K562 (cell line): ENCODE measurements at regions not wholly inside any gene's neighbourhood (a gene's known extent, or its start where the extent isn't known, plus 50 kb on each side); places are given as distances from the start of the nearest gene placed in this dataset.

Experiments
- ATAC-seq: fragments of 200-7000 bp; cut with Tn5 transposase; 3 replicates; pipeline ENCODE4 v1.9.1; 2020; ENCODE audit warnings: moderate library complexity
- BruUV-seq: library from RNA; stranded (reverse); fragments of 400-500 nt; replicated peaks from 2 replicates; lab custom pipeline; 2021; lab: Mats Ljungman, UMichigan
- CTCF ChIA-PET: fragments of 300-600 bp; formaldehyde crosslinking; extraction: SDS; loops from one replicate; lab custom pipeline; 2021; ENCODE audit warnings: low intra/inter-chr PET ratio; lab: Yijun Ruan, JAX
- POLR2A ChIA-PET: fragments of 300-600, 350-650 bp; sonication (Branson Sonifier 250); formaldehyde crosslinking; extraction: SDS; loops from one replicate; lab custom pipeline; 2021; ENCODE audit warnings: antibody characterized with exemption, inconsistent platforms; lab: Yijun Ruan, JAX
- DNase-seq, 4 experiments: peaks; one replicate each; pipeline versions ENCODE4 v3.0.0 to v3.0.0-alpha.2; 2011 to 2018; ENCODE audit warnings: low spot score in 3 of 4, mixed read lengths in 3 of 4; ENCODE audit errors: extremely low read depth in 1 of 4
- FAIRE-seq: peaks from 2 replicates; lab custom pipeline; 2011; peaks lifted over from hg19 to GRCh38; lab: Jason Lieb, UNC
- H2AFZ ChIP-seq: 2 replicates; pipeline ENCODE4 v1.6.0; 2011; ENCODE audit warnings: low read depth, low read length, control low read depth, inconsistent platforms
- H3K27ac ChIP-seq: fragments of 200-600 bp; 3 replicates; pipeline ENCODE4 v1.8.0; 2011; ENCODE audit warnings: low read depth, mild to moderate bottlenecking, control low read depth, inconsistent platforms, low read length, moderate library complexity, mixed read lengths; ENCODE audit errors: extremely low read depth
- H3K27me3 ChIP-seq, 2 experiments: fragments of 300-600 bp in 1 of 2; 2 replicates in 1 of 2; 3 replicates in 1 of 2; pipeline versions ENCODE4 v1.6.0 to v1.8.0; 2011; ENCODE audit warnings: inconsistent platforms in 2 of 2, low read length in 2 of 2, mild to moderate bottlenecking in 1 of 2, mixed read lengths in 1 of 2, moderate library complexity in 1 of 2; ENCODE audit not compliant: control insufficient read depth in 2 of 2, insufficient read depth in 2 of 2
- H3K36me3 ChIP-seq: fragments of 300-600 bp; 3 replicates; pipeline ENCODE4 v1.8.0; 2011; ENCODE audit warnings: mild to moderate bottlenecking, low read length, inconsistent platforms; ENCODE audit not compliant: control insufficient read depth, insufficient read depth
- H3K4me1 ChIP-seq, 2 experiments: fragments of 200-600 bp in 1 of 2; replicated peaks in 1 of 2; 2 replicates in 1 of 2; 3 replicates in 1 of 2; pipeline versions ENCODE4 v1.5.1 to v1.8.0; 2011; ENCODE audit warnings: inconsistent platforms in 2 of 2, low read length in 2 of 2, mild to moderate bottlenecking in 1 of 2, mixed read lengths in 1 of 2, moderate library complexity in 1 of 2; ENCODE audit not compliant: control insufficient read depth in 2 of 2, insufficient read depth in 2 of 2
- H3K4me2 ChIP-seq: 2 replicates; pipeline ENCODE4 v1.6.1; 2011; ENCODE audit warnings: low read length, control low read depth, inconsistent platforms, mixed read lengths; ENCODE audit not compliant: insufficient read depth
- H3K4me3 ChIP-seq: fragments of 200-600 bp; sonication (generic), shearing (Covaris generic); 2 replicates; pipeline ENCODE4 v1.5.1; 2016; ENCODE audit warnings: control low read depth, inconsistent platforms
- H3K79me2 ChIP-seq: fragments of 200-600 bp; 3 replicates; pipeline ENCODE4 v1.8.0; 2011; ENCODE audit warnings: low read length, inconsistent platforms; ENCODE audit not compliant: control insufficient read depth, insufficient read depth
- H3K9ac ChIP-seq, 2 experiments: 2 replicates each; pipeline versions ENCODE4 v1.6.0 to v1.6.1; 2011; ENCODE audit warnings: low read depth in 2 of 2, low read length in 2 of 2, control low read depth in 1 of 2, inconsistent platforms in 1 of 2, mild to moderate bottlenecking in 1 of 2, mixed read lengths in 1 of 2; ENCODE audit not compliant: insufficient read depth in 1 of 2
- H3K9me1 ChIP-seq: one replicate; pipeline ENCODE4 v1.6.0; 2011; ENCODE audit warnings: inconsistent platforms, mild to moderate bottlenecking, low read length, moderate library complexity; ENCODE audit not compliant: control insufficient read depth, insufficient read depth
- H3K9me3 ChIP-seq: replicated peaks from 2 replicates; pipeline ENCODE4 v1.5.1; 2011; ENCODE audit warnings: low read depth, low read length, inconsistent platforms; ENCODE audit not compliant: control insufficient read depth, insufficient read depth
- H4K20me1 ChIP-seq: replicated peaks from 2 replicates; pipeline ENCODE4 v1.6.1; 2011; ENCODE audit warnings: low read length, inconsistent platforms, mixed read lengths; ENCODE audit not compliant: control insufficient read depth, insufficient read depth
- CXXC5 ChIP-seq: fragments of 250-450 bp; sonication (Bioruptor Pico); IDR thresholded peaks from 2 replicates; pipeline ENCODE4 v1.8.0; 2022; ENCODE audit warnings: inconsistent platforms, mild to moderate bottlenecking, moderate library complexity
- ESRRA ChIP-seq: fragments of 450-650 bp; IDR thresholded peaks from 2 replicates; pipeline ENCODE4 v1.6.1; 2014; ENCODE audit warnings: low read depth, mild to moderate bottlenecking, moderate library complexity, borderline replicate concordance
- HNRNPK ChIP-seq: fragments of 200-400 bp; formaldehyde crosslinking; IDR thresholded peaks from one replicate; pipeline ENCODE4 v1.6.1; 2018; ENCODE audit warnings: mild to moderate bottlenecking, low read depth, low read length; ENCODE audit not compliant: poor library complexity, severe bottlenecking
- NR2C2 ChIP-seq, 2 experiments: fragments of 200-800 bp in 1 of 2; sonication (Bioruptor generic) in 1 of 2; sonication (generic) in 1 of 2; formaldehyde crosslinking in 1 of 2; IDR thresholded peaks; 2 replicates each; pipeline versions ENCODE4 v1.6.1 to v1.8.0; 2016 to 2022; ENCODE audit warnings: mild to moderate bottlenecking in 1 of 2, missing compliant biosample characterization in 1 of 2, missing genetic modification characterization in 1 of 2, missing genetic modification reagents in 1 of 2
- STAT5A ChIP-seq: IDR thresholded peaks from 2 replicates; pipeline ENCODE4 v1.6.1; 2012; ENCODE audit warnings: low read length, inconsistent platforms, borderline replicate concordance
- XRCC4 ChIP-seq: IDR thresholded peaks from one replicate; pipeline ENCODE4 v1.6.1; 2011; ENCODE audit not compliant: insufficient read depth, insufficient read length; ENCODE audit errors: extremely low read depth
- WGBS: fragments of 100-300 bp; shearing (Covaris generic); methylation state at CpG from one replicate; pipeline ENCODE4 v1.1.6; 2016; ENCODE audit warnings: low coverage, mixed read lengths; ENCODE audit not compliant: insufficient coverage; ENCODE audit errors: missing lambda C conversion rate; 5-methylcytosine and 5-hydroxymethylcytosine counted together
- in situ Hi-C: fragments of 300-500 bp; cut with MboI; formaldehyde crosslinking; loops from 4 replicates; pipeline ENCODE4 v1.15.0; 2018; ENCODE audit warnings: inconsistent platforms, mixed read lengths
- intact Hi-C: fragments of 100-400 bp; cut with micrococcal nuclease; formaldehyde crosslinking; loops from 2 replicates; pipeline ENCODE4 v1.14.2; 2022
- TF ChIP-seq, protein P1 (sequence below): fragments of 450-650 bp; IDR thresholded peaks from 2 replicates; pipeline ENCODE4 v1.7.1; 2018; ENCODE audit warnings: mild to moderate bottlenecking, low read depth; ENCODE audit not compliant: partially characterized antibody

DNA sequence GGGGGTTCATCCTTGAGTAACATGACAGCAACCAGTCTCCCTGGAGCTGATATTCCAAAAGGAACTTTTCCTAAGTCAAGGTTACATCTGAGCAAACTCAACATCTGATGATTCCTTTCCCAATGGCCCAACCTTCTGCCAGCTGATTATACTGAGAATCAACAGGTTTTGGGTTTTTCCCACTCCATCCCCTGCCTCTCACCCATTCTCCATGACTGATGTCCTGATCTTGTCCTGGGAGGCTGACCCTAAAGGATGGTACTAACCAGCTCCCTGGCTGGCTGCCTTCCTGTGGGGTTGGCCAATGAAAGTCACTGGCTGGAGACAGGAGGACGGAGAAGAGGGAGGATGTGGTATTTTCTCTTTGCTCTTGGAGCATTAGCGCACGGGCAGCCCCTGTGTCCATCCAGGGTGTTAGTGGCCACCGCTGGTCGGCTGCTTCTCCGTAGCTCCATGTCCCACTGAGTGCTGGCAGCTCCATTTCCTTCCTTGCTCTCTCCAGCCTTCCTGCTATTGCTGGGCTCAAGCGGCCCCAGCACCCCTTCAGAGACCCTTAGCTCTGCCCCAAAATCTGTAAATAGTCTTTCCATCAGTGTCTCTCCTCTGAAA is 306.2 kb upstream of the PITRM1 start:
- CTCF ChIA-PET, result no interaction called here
- intact Hi-C loops (no loop called here), in situ Hi-C loops (no loop called here)
- no peak overlapping the region for H2AFZ ChIP-seq
- TF ChIP-seq ESRRA, result no peak
- TF ChIP-seq STAT5A, result no peak
- no peak for TF ChIP-seq HNRNPK
- no peak overlapping the region for H3K9ac ChIP-seq
- ATAC-seq (no peak), DNase-seq (no peak), FAIRE-seq (no peak)
- H3K79me2 ChIP-seq, result no peaks in the 10 kb centered on the region
- H3K4me3 ChIP-seq, result no peak overlapping the region
- H3K27me3 ChIP-seq, result peaks cover 0 to 14% of the 10 kb centered on the region in 2 experiments; a peak in 4 of 5 replicates
- H3K27ac ChIP-seq, result no peak overlapping the region
- H3K9me1 ChIP-seq, result peaks cover 3% of the 10 kb centered on the region
- H3K4me2 ChIP-seq, result no peak overlapping the region
- 10% methylated on average over 7 of the region's 7 CpGs for WGBS
- no peaks in the 10 kb centered on the region for H3K36me3 ChIP-seq
- peaks cover 0 to 3% of the 10 kb centered on the region in 2 experiments; a peak in 3 of 5 replicates for H3K4me1 ChIP-seq
- no peaks in the 10 kb centered on the region for H3K9me3 ChIP-seq
- POLR2A ChIA-PET, result interaction anchor here (1.0 kb wide), 1 partner anchor 8 kb away, joined by 3 read pairs; no protein-coding TSS in a partner anchor
- no TSS peak for BruUV-seq
- peaks cover 15% of the 10 kb centered on the region for H4K20me1 ChIP-seq

DNA sequence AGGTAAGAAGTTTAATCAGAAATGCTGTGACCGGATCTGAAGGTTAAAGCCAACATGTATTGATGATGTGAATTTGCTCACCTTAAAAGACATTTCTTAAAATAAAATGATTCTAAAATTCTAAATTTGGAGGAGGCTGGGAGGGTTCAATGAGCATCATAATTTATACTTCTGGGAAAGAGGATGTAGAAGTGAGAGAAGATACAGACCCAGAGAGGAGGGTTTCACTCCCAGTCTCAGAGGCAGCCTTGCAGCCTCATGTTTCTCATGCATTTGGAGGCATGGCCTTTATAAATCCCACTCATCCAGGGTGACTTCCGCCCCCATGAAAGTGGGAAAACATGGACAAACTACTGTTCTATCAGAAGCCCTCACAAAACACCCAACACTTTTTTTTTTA is 305.6 kb upstream of the PITRM1 start:
- H3K79me2 ChIP-seq, result no peaks in the 10 kb centered on the region
- TF ChIP-seq, protein P1, sequence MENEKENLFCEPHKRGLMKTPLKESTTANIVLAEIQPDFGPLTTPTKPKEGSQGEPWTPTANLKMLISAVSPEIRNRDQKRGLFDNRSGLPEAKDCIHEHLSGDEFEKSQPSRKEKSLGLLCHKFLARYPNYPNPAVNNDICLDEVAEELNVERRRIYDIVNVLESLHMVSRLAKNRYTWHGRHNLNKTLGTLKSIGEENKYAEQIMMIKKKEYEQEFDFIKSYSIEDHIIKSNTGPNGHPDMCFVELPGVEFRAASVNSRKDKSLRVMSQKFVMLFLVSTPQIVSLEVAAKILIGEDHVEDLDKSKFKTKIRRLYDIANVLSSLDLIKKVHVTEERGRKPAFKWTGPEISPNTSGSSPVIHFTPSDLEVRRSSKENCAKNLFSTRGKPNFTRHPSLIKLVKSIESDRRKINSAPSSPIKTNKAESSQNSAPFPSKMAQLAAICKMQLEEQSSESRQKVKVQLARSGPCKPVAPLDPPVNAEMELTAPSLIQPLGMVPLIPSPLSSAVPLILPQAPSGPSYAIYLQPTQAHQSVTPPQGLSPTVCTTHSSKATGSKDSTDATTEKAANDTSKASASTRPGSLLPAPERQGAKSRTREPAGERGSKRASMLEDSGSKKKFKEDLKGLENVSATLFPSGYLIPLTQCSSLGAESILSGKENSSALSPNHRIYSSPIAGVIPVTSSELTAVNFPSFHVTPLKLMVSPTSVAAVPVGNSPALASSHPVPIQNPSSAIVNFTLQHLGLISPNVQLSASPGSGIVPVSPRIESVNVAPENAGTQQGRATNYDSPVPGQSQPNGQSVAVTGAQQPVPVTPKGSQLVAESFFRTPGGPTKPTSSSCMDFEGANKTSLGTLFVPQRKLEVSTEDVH, result no peak
- TF ChIP-seq XRCC4 (no peak), NR2C2 (CRISPR knock-in tag; IDR thresholded peaks at IDR 0.05) (no peak), NR2C2 (tag; IDR thresholded peaks at IDR 0.05) (no peak), CXXC5 (CRISPR knock-in tag) (no peak)
- H3K36me3 ChIP-seq, result no peaks in the 10 kb centered on the region
- WGBS, result 0% methylated on average over 2 of the region's 2 CpGs
- POLR2A ChIA-PET, result no interaction called here
- H4K20me1 ChIP-seq, result peaks cover 9% of the 10 kb centered on the region
- intact Hi-C loops, result no loop called here
- peaks cover 3% of the 10 kb centered on the region for H3K9me1 ChIP-seq
- CTCF ChIA-PET, result no interaction called here
- no peak overlapping the region for H2AFZ ChIP-seq
- in situ Hi-C loops, result no loop called here
- peaks cover 0 to 19% of the 10 kb centered on the region in 2 experiments; a peak in 4 of 5 replicates for H3K27me3 ChIP-seq
- no TSS peak for BruUV-seq
- H3K9ac ChIP-seq, result no peak overlapping the region
- ATAC-seq (no peak), FAIRE-seq (no peak), DNase-seq (no peak)
- no peak overlapping the region for H3K4me3 ChIP-seq
- H3K9me3 ChIP-seq, result no peaks in the 10 kb centered on the region
- no peak overlapping the region for H3K4me2 ChIP-seq
- H3K27ac ChIP-seq, result no peak overlapping the region
- peaks cover 0 to 3% of the 10 kb centered on the region in 2 experiments; a peak in 3 of 5 replicates for H3K4me1 ChIP-seq
